Femur (tissue), 1 donor: ENCODE measurements at regions not wholly inside any gene's neighbourhood (a gene's known extent, or its start where the extent isn't known, plus 50 kb on each side); places are given as distances from the start of the nearest gene placed in this dataset.
A peak's percentile ranks its signal among the peaks of the same experiment; 100 is the strongest.

Experiments used
- DNase-seq: peaks from one replicate; pipeline ENCODE4 v3.0.0-alpha.2; 2017

- no peak for DNase-seq
These were observed 56.8 kb upstream of the FAM181A start for GRCh38 chr14:93870377-93870776.

DNA sequence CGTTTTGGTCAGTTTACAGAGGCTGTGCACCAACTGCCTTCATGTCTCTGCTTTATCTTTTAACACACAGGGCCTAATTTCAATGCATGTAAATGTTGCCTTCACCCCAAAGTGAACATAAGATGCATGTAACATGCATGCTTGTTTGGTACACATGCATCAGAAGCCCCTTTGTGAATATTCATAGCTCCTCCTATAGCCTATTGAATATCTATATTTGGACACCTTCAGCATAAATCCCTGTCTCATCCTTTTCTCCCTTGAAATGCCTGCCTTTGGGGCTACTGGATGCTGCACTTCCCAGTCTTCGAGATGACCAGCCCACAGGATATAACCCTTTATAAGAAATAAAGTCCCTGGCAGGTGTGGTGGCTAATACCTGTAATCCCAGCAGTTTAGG is 57.7 kb upstream of the FAM181A start:
- DNase-seq = no peak

DNA sequence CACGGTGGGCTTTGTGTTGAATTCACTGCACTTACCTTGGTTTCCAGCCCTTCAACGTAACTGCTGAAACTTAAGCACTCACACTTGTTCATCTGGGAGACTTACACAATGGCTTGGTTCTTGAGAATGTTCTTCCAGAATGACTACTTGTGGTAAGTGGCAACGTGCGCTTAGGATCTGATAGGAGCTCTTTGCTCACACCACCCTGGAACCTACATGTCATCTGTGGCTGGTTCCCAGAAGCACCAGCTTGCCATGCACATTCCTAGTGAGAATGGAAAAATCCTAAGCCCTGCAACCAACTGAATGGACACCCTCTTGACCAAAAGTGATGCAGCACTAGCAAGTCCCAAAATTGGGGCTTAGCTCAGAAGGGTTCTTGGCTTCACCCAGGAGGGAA is 59.0 kb upstream of the FAM181A start:
- DNase-seq = no peak

- no peak for DNase-seq
These were observed 64.9 kb upstream of the FAM181A start for GRCh38 chr14:93862265-93862664.

DNA sequence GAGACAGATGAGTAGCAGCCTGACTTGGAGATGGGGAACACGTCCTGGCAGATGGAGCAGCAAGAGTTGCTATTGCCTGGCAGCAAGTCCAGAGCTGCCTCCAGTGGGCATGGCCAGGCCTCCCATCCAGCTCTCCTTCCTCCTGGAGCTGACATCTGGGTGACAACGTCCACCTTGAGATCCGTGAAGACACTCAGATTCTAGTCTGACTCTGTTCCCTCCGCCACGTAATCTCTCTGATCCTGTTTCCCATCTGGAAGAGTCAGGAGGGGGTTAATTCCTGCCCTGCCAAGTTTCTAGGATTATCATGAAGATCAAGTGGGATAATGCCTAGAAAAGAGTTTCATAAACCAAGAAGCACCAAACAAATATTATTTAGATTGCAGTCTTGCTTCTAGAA is 65.3 kb upstream of the FAM181A start:
- no peak for DNase-seq

GRCh38 chr14:93859957-93860356 is 67.2 kb upstream of the FAM181A start:
- DNase-seq = peak; percentile 81

GRCh38 chr14:93858896-93859295 is 68.2 kb upstream of the FAM181A start:
- DNase-seq = no peak

GRCh38 chr14:93857500-93858283 is 69.4 kb upstream of the PRIMA1 start:
- DNase-seq = no peak

DNA sequence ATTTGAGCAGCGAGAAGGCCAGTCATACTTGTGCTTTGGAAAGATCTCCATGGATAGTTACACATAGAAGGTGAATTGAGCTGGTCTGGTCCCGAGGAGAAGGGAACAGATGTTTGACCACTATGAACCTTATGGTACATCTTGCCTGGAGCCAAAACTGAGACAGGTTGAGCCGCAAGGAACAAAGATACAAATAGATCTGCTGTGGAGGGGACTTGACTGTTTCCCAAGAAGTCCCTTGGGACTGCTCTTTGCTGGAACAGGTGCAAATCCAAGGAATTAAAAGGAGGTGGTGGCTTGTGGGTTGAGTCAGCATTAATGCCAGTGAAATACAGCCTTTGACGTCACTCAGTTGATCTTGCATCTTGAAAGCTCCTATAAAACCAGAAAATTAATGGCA is 68.8 kb upstream of the PRIMA1 start:
- no peak for DNase-seq

DNA sequence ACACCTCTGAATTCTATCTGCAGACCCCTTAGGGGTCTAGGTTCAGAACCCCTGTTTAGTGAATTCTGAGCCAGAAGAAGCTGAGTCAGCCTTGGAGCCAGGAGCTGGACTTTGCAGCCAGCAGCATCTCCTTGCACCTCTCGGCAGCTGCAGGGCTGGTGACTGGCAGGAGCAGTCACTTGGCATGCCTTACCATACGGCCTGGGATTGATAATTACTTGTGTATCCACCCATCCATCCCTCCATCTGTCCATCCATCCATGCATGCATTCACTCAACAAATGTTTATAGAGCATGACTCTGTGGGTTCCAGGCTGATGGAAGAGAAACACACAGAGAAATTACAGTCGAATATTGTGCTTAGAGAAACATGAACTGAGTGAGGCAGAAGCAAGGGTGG is 67.5 kb upstream of the PRIMA1 start:
- DNase-seq = peak; percentile 37

DNA sequence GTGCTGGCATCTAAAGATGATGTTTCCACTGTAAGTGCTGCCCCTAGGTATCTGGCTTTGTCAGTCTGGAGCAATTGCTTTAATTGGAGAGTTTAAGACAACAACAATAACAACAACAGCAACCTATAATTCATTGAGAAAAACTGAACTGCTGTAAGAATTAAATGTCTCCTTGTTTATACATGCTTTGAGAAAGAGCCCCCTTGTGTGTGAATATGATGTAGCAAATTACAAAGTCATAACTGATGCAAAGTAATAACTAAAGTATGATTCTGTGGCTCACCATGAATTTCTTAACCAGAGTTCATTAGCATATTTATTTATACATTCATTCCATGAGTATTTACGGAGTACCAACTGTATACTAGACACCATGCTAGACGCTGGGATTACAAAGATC is 59.2 kb upstream of the PRIMA1 start:
- no peak for DNase-seq

DNA sequence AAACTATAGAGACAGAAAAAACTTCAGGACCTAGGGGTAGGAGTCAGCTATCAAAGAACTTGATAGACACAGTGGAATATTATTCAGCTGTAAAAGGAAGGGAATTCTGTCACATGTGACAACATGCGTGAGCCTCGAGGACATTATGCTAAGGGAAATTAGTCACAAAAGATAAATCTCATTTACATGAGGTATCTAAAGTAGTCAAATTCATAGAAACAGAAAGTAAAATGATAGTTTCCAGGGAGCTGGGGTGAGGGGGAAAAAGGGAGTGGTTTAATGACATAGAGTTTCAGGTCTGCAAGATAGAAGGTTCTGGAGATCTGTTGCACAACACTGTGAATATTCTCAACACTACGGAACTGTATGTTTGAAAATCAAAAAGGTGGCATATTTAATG is 50.0 kb upstream of the PRIMA1 start:
- DNase-seq = no peak
